H1 (cell line): ENCODE measurements at regions not wholly inside any gene's neighbourhood (a gene's known extent, or its start where the extent isn't known, plus 50 kb on each side); places are given as distances from the start of the nearest gene placed in this dataset.
A peak's percentile ranks its signal among the peaks of the same experiment; 100 is the strongest.

Experiments used
- CTCF ChIA-PET: fragments of 300-600 bp; sonication (Branson Sonifier 250); formaldehyde crosslinking; loops from one replicate; lab custom pipeline; 2021; ENCODE audit not compliant: partially characterized antibody; lab: Charles Lee
- POLR2A ChIA-PET: fragments of 300-600 bp; sonication (Branson Sonifier 250); formaldehyde crosslinking; loops from one replicate; lab custom pipeline; 2021; ENCODE audit warnings: inconsistent platforms; ENCODE audit not compliant: partially characterized antibody; lab: Charles Lee
- DNase-seq, 2 experiments: peaks; one replicate each; pipeline versions ENCODE4 v3.0.0 to v3.0.0-alpha.2; 2010 to 2022; ENCODE audit warnings: low spot score in 2 of 2, low read depth in 1 of 2, mixed read lengths in 1 of 2
- FAIRE-seq: peaks from 2 replicates; lab custom pipeline; 2011; peaks lifted over from hg19 to GRCh38; lab: Jason Lieb, UNC
- H2AFZ ChIP-seq: 2 replicates; pipeline ENCODE4 v1.8.1; 2012; ENCODE audit warnings: low read length, inconsistent platforms
- H2AK5ac ChIP-seq: 2 replicates; pipeline ENCODE4 v1.6.1; 2013; ENCODE audit warnings: low read depth, low read length
- H2BK120ac ChIP-seq: replicated peaks from 2 replicates; pipeline ENCODE3; 2013; ENCODE audit warnings: low read depth, low read length, inconsistent platforms
- H2BK12ac ChIP-seq: 2 replicates; pipeline ENCODE4 v1.6.1; 2013; ENCODE audit warnings: low read depth, low read length
- H2BK15ac ChIP-seq: 2 replicates; pipeline ENCODE4 v1.6.1; 2013; ENCODE audit warnings: low read length
- H2BK20ac ChIP-seq: 2 replicates; pipeline ENCODE4 v1.6.1; 2013; ENCODE audit warnings: low read length
- H2BK5ac ChIP-seq: 2 replicates; pipeline ENCODE4 v1.6.1; 2013; ENCODE audit warnings: low read depth, low read length
- H3K14ac ChIP-seq: 2 replicates; pipeline ENCODE4 v1.6.1; 2013; ENCODE audit warnings: inconsistent platforms; ENCODE audit not compliant: insufficient read length
- H3K18ac ChIP-seq: 2 replicates; pipeline ENCODE4 v1.6.1; 2013; ENCODE audit warnings: low read length; ENCODE audit errors: extremely low read depth
- H3K23ac ChIP-seq: 2 replicates; pipeline ENCODE4 v1.6.1; 2013; ENCODE audit warnings: inconsistent platforms; ENCODE audit not compliant: insufficient read length
- H3K23me2 ChIP-seq: 2 replicates; pipeline ENCODE4 v1.6.1; 2013; ENCODE audit warnings: low read depth, low read length
- H3K27ac ChIP-seq: 2 replicates; pipeline ENCODE4 v1.6.1; 2011; ENCODE audit warnings: low read depth, low read length, inconsistent platforms
- H3K27me3 ChIP-seq, 4 experiments: replicated peaks in 1 of 4; 1 replicate in 1 of 4; 2 replicates in 3 of 4; pipeline versions ENCODE4 v1.6.1 to v1.8.1; 2011 to 2013; ENCODE audit warnings: low read length in 3 of 4, mild to moderate bottlenecking in 3 of 4, inconsistent platforms in 2 of 4, mixed read lengths in 2 of 4, moderate library complexity in 1 of 4; ENCODE audit not compliant: control insufficient read depth in 3 of 4, insufficient read depth in 3 of 4; ENCODE audit errors: extremely low read depth in 1 of 4
- H3K36me3 ChIP-seq, 4 experiments: 2 replicates each; pipeline versions ENCODE4 v1.6.1 to v1.8.1; 2011 to 2013; ENCODE audit warnings: mild to moderate bottlenecking in 4 of 4, low read length in 3 of 4, moderate library complexity in 2 of 4, control low read depth in 1 of 4, inconsistent platforms in 1 of 4; ENCODE audit not compliant: insufficient read depth in 4 of 4, control insufficient read depth in 2 of 4
- H3K4ac ChIP-seq: replicated peaks from 2 replicates; pipeline ENCODE3; 2013; ENCODE audit warnings: low read length, low read depth, mixed read lengths, inconsistent platforms; ENCODE audit not compliant: insufficient read length
- H3K4me1 ChIP-seq, 4 experiments: replicated peaks in 1 of 4; 1 replicate in 1 of 4; 2 replicates in 3 of 4; pipeline versions ENCODE4 v1.6.1 to v1.8.1; 2011 to 2013; ENCODE audit warnings: low read length in 3 of 4, inconsistent platforms in 2 of 4, mixed read lengths in 1 of 4; ENCODE audit not compliant: insufficient read depth in 4 of 4, control insufficient read depth in 3 of 4
- H3K4me2 ChIP-seq, 2 experiments: 2 replicates each; pipeline versions ENCODE4 v1.6.1 to v1.8.1; 2011 to 2013; ENCODE audit warnings: low read depth in 2 of 2, low read length in 2 of 2, control low read depth in 1 of 2, inconsistent platforms in 1 of 2, mild to moderate bottlenecking in 1 of 2; ENCODE audit not compliant: insufficient read depth in 1 of 2
- H3K4me3 ChIP-seq, 4 experiments: fragments of 200-600, 300-600 bp in 1 of 4; sonication (generic), shearing (Covaris generic), sonication (Bioruptor Twin) in 1 of 4; 2 replicates each; pipeline versions ENCODE4 v1.5.1 to v1.8.1; 2011 to 2016; ENCODE audit warnings: low read length in 4 of 4, low read depth in 3 of 4, control low read depth in 2 of 4, inconsistent platforms in 2 of 4, mild to moderate bottlenecking in 2 of 4, mixed read lengths in 1 of 4, moderate library complexity in 1 of 4; ENCODE audit not compliant: insufficient read depth in 2 of 4; ENCODE audit errors: extremely low read depth in 1 of 4
- H3K56ac ChIP-seq: replicated peaks from 2 replicates; pipeline ENCODE3; 2013; ENCODE audit warnings: low read depth, mild to moderate bottlenecking, mixed read lengths, low read length, inconsistent platforms; ENCODE audit not compliant: insufficient read length
- H3K79me1 ChIP-seq: 2 replicates; pipeline ENCODE4 v1.6.1; 2013; ENCODE audit warnings: low read depth, low read length, control low read depth
- H3K79me2 ChIP-seq, 2 experiments: 2 replicates each; pipeline versions ENCODE4 v1.6.1 to v1.8.1; 2012 to 2013; ENCODE audit warnings: low read length in 2 of 2, mild to moderate bottlenecking in 2 of 2, inconsistent platforms in 1 of 2; ENCODE audit not compliant: insufficient read depth in 2 of 2, control insufficient read depth in 1 of 2
- H3K9ac ChIP-seq, 4 experiments: replicated peaks in 1 of 4; 1 replicate in 1 of 4; 2 replicates in 3 of 4; pipeline versions ENCODE4 v1.6.1 to v1.8.1; 2011 to 2013; ENCODE audit warnings: low read depth in 3 of 4, low read length in 3 of 4, control low read depth in 2 of 4, mild to moderate bottlenecking in 2 of 4, moderate library complexity in 2 of 4, inconsistent platforms in 1 of 4; ENCODE audit errors: extremely low read depth in 1 of 4
- H3K9me3 ChIP-seq, 2 experiments: 2 replicates each; pipeline versions ENCODE4 v1.6.1 to v1.8.1; 2012 to 2013; ENCODE audit warnings: mild to moderate bottlenecking in 2 of 2, moderate library complexity in 2 of 2, control low read depth in 1 of 2, inconsistent platforms in 1 of 2, low read depth in 1 of 2, low read length in 1 of 2, mixed read lengths in 1 of 2; ENCODE audit not compliant: insufficient read depth in 2 of 2
- H4K20me1 ChIP-seq, 2 experiments: replicated peaks in 1 of 2; 2 replicates each; pipeline versions ENCODE3 to v1.8.1; 2011 to 2013; ENCODE audit warnings: inconsistent platforms in 2 of 2, low read length in 2 of 2, mild to moderate bottlenecking in 1 of 2; ENCODE audit not compliant: insufficient read depth in 2 of 2, control insufficient read depth in 1 of 2
- H4K5ac ChIP-seq: 2 replicates; pipeline ENCODE4 v1.6.1; 2013; ENCODE audit warnings: low read length, low read depth, mixed read lengths, inconsistent platforms; ENCODE audit not compliant: insufficient read length
- H4K8ac ChIP-seq: 2 replicates; pipeline ENCODE4 v1.8.0; 2013; ENCODE audit warnings: mild to moderate bottlenecking, moderate library complexity, low read length, inconsistent platforms; ENCODE audit not compliant: insufficient read depth; ENCODE audit errors: extremely low read depth
- H4K91ac ChIP-seq: replicated peaks from 2 replicates; pipeline ENCODE3; 2013; ENCODE audit warnings: low read length, mixed read lengths, inconsistent platforms; ENCODE audit not compliant: insufficient read length
- GTF2F1 ChIP-seq: IDR thresholded peaks from 2 replicates; pipeline ENCODE4 v1.6.1; 2012; ENCODE audit warnings: low read depth, low read length, improper control_type of control experiment, borderline replicate concordance
- KDM1A ChIP-seq: fragments of 200-600, 300-600 bp; sonication (generic); IDR thresholded peaks from 2 replicates; pipeline ENCODE4 v1.7.1; 2016; ENCODE audit warnings: mild to moderate bottlenecking, low read length, borderline replicate concordance
- WGBS, 2 experiments: shearing (Covaris generic) in 1 of 2; methylation state at CpG; one replicate each; pipeline versions ENCODE4 v1.1.6 to v1.1.7; 2013 to 2015; ENCODE audit warnings: low lambda C conversion rate in 2 of 2, mixed read lengths in 2 of 2, inconsistent platforms in 1 of 2, low coverage in 1 of 2, missing lambda C conversion rate in 1 of 2; ENCODE audit not compliant: insufficient replicate concordance in 2 of 2, insufficient coverage in 1 of 2, insufficient read length in 1 of 2; ENCODE audit errors: extremely low coverage in 1 of 2, missing lambda C conversion rate in 1 of 2; 5-methylcytosine and 5-hydroxymethylcytosine counted together

GRCh38 chr11:45446434-45446833 is 160.3 kb upstream of the SYT13 start:
- Histone ChIP-seq H4K20me1 (no peaks in the 10 kb centered on the region), H4K91ac (no peak overlapping the region), H2BK5ac (no peak overlapping the region), H3K27me3 (no peaks in the 10 kb centered on the region), H2BK120ac (no peak overlapping the region), H3K27ac (no peak overlapping the region), H3K18ac (no peak overlapping the region), H2AFZ (no peak overlapping the region), H2BK20ac (no peak overlapping the region), H3K9ac (no peak overlapping the region), H3K79me2 (no peaks in the 10 kb centered on the region), H4K5ac (no peak overlapping the region), H3K4me1 (peaks cover 0 to 4% (median 0%) of the 10 kb centered on the region in 4 experiments; a peak in 3 of 7 replicates), H3K4ac (no peak overlapping the region), H3K9me3 (no peaks in the 10 kb centered on the region), H3K23me2 (no peaks in the 10 kb centered on the region), H3K14ac (no peak overlapping the region), H3K56ac (no peak overlapping the region)
- no peak for FAIRE-seq
- CTCF ChIA-PET = interaction anchor here (1.2 to 1.9 kb wide), 3 partner anchors 11 to 325 kb away, joined by 4 to 6 read pairs (median 4); no protein-coding TSS in a partner anchor
- TF ChIP-seq KDM1A (0 out of 2 replicates have a peak, but pooled peaks have one; percentile 49), GTF2F1 (no peak)
- TF ChIP-seq, all 59 proteins: peak for 1
- POLR2A ChIA-PET = interaction anchor here (0.6 kb wide), 1 partner anchor 75 kb away, joined by 3 read pairs; no protein-coding TSS in a partner anchor
- Histone ChIP-seq H2AK5ac (no peak overlapping the region), H3K23ac (no peak overlapping the region), H3K4me2 (no peak overlapping the region), H2BK12ac (no peak overlapping the region), H3K36me3 (no peaks in the 10 kb centered on the region), H3K4me3 (no peak overlapping the region), H2BK15ac (no peak overlapping the region), H3K79me1 (no peaks in the 10 kb centered on the region), H4K8ac (no peak overlapping the region; the same call in 1 of the 2 replicates)
- WGBS, 2 experiments = 83% methylated on average over 5 of the region's 5 CpGs; no CpG with 5 or more reads in 1 of the 2 experiments
- no peak for DNase-seq
